Anterior cingulate cortex (tissue), 58 donors: ENCODE measurements at regions not wholly inside any gene's neighbourhood (a gene's known extent, or its start where the extent isn't known, plus 50 kb on each side); places are given as distances from the start of the nearest gene placed in this dataset.
"Not testable (repeated sequence)": the region's sequence is repeated elsewhere in the genome, so short reads cannot be mapped to it uniquely, and the experiment has no call there.

ENCODE experiments used
- DNase-seq, 58 donors: peaks; one replicate each; lab custom pipeline; 2025; lab: John Stamatoyannopoulos, UW

DNA sequence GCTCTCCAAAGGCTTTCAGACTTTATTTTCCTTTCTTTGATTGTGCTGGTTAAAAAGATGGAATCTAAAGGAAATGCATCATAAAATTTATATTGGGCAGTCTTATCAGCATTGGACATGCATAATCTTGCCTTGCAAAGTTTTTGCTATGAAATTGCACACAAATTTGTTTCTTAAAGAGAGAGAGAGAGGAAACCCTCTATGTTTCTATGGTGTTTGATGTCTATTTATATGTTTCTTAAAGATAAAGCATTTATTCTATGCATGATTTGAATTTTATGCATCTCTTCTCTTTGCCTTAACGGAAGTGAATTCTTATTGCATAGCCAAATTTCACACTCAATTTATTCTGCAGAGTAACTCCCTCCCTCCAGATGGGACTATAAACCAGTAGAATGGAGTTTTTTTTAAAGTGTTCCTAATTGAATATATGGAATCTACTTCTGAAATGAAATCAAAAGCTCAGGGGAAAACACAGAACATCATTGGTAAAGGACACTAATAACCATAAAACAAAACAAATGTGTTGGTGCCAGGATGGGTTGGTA is 83.5 kb upstream of the PPARGC1A start:
- no peak for DNase-seq

DNA sequence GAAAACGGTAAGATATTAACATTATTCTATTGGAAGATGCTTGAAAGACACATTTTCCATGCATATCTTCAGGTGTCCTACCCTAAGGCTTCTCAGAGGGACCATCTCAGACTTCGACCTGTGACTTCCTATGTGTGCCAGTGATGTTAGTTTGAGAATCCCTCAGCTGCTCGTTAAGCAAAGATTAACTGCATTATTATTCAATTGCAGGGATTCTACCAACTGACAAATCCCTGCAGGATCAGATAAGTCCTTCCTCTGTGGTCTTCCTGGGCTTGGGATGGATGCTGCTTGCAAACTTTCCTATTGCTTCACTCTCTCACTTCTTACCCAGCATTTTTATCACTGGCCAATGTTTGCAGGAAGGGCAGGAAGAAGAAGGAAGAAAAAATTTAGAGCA is 83.0 kb upstream of the PPARGC1A start:
- DNase-seq: no peak

DNA sequence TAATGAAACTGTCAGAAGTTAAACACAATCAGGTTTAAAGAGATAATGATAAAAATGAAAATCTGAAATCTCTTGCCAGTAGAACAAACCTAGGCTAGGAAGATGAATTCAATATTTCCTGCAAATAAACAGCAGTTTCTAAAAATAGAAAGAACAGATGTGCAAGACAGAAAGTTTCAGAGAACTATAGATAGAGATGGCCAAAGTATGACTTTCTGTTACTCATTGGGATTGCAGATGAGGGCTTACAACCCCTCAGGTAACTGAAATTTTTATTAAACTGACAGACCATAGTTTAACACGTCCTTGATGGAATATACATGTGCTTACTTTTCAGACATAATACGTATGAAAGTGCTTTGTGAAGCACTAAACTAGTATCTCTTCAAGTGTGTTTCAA is 82.3 kb upstream of the PPARGC1A start:
- DNase-seq: no peak

DNA sequence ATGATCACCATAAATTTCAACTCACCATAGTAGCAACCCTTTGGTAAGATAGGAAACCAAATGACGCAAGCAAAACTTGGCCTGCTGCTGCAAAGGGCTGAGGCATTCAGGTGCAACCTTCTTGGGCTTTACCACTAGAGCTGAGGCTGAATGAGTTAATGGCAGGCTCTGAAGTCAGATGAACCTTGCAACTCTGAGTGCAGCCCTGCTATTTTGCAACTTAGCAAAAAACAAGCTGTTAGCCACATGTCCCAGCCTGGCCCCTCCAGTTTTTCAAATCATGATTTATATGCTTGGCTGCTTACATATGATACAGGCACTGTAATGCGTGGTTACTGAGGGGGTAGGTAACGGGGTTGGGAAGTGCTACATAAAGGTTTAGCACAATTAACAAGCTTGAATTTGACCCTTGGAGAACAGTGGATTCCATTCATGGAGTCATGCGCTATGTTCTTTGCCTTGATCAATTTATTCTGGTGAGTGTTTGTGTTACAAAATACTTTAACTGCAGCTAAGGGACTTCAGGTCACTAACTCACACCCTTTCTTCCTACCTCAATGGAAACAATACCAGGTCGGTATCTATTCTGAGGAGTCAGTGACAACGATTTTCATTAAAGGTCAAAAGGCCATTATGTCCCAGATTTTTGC is 80.5 kb upstream of the PPARGC1A start:
- no peak for DNase-seq

DNA sequence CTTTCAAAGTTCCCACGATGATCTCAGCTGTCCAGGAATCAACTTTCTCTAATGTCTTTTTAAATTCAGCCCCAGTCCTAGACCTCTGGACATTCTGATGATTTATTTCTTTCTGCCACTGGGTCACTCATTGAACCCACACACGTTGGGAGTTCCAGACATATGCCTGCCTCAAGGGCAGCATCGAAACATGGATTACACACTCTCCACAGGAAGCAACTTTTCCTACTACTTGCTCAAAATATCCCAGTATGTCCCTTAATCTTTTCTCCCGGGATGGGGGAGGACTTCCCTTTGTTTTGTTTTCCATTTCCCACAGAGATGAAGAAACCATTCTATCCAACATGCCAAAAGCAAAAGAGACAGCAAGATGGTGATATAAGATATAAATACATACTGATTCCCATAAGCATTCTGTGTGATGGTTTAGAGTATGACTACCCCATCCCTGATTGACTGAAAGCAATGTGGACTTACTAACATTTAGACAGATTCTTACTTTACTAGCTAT is 79.8 kb upstream of the PPARGC1A start:
- no peak for DNase-seq

DNA sequence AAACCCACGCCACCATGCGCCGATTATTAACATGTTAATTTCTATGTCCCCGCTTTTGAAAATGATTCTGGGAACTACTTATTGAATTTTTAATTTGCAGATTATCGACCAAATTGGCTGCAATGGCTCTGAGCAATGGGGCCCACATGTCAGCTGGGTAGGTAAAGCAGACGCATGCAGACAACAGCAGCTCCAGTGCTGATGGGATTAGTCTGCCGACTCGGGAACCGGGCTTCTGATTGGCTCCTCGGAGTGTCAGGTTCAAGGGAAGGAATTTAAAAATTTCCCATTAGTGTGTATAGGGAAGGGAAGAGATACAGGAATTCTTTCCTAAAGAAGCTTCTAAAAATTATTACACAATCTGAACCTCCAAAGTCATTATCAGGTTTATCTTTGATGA is 77.4 kb upstream of the PPARGC1A start:
- DNase-seq: no peak

DNA sequence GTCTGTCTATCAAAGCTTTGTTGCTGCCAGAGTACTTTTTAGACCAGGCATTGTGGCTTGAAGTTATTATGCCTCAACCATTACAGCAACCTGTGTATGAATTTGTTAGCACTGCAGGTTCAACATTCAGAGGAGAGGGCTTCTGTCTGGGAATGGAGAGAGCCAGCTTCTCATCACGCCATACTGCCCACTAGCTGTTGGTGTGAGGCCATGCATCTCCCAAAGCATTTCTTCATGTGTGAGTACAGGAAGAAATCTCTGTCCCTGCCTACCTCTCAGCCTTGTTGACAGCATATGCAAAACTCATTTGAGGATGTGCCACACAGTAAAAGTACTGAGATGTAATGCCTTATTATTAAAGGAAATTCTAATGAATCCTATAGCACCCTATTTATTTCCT is 76.9 kb upstream of the PPARGC1A start:
- DNase-seq: no peak

DNA sequence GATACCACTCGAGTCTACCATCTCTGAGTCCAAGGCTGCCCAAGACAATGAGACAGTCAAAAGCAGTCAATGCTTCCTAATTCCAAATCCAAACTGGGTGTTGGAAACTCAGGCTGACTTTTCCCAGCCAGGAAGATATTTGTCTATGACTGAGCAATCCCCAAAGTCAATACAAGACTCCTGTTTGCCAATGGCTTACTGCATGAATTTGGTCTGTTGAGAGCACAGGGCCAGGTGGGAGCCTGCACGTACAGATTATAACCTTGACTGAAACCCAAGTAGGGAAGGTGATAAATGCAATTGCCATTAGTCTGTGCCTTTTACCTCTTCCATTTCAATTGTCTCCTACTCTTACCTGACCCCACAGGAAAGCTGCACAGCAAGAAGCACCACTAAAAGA is 72.6 kb upstream of the PPARGC1A start:
- DNase-seq: no peak

DNA sequence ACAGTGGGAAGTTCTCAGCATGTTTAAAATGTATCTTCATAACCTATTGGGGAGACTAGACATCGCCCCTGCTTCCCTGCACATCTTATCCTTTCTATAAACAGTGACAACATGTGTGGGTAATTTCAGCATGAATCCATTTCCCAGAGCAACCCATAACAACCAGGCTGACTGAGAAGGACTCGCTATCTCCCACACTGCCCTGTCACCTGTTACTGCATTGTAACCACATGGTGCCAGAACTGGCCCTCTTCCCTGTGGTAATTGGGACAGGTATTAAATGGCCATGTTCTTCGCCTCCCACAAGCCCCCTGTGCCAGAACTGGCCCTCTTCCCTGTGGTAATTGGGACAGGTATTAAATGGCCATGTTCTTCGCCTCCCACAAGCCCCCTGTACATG is 71.5 kb upstream of the PPARGC1A start:
- not testable (repeated sequence) for DNase-seq

DNA sequence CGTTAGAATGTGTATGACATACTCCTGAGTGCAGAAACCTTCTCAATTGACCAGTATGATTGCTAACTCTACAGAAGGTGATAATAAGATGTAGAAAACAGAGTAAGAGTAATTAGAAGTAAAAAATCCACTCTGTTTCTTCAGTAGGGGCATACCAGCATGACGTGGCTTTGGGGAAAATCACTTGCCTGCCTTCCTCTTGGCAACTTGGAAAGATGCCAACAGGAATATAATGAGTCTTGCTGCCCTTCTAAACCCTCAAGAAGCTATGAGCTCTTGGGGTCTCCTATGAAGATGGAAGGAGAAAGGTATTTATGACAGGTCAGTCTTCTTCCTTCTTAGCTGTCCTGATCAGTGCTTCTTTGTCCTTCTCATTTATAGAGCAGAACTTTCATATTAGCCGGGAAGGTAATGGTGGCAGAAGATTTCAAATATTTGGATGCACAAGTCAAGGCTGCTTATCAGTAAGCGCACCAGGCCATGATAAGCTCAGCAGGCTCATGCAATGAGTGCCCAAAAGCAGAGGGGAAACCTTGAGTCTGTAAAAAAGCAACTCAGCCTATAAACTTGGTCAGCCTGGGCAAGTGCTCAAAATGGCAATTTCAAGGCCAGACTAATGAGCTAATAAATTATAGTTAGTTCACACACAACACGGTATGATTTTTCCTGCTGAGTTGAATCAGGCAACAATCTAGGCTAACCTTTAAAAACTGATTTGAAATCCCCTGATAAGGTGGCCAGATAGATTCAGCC is 69.7 kb upstream of the PPARGC1A start:
- no peak for DNase-seq

DNA sequence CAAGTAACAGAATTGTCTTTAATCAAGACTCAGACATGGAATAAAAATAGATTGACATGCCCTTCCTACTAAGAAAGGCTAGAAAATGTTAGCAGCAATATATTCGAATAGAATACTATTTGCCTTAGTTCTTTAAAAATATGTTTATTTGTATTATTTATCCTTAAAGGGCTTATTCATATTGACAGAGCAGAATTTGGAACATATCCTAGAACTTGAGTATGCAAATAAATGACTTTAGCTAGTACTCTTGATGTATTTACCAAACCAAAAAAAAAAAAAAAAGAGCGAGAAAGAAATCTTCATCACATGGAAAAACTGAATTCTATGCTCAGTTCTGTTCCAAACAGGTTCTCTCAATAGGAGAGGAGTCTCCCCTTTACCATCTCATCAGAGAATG is 68.9 kb upstream of the PPARGC1A start:
- DNase-seq: no peak

DNA sequence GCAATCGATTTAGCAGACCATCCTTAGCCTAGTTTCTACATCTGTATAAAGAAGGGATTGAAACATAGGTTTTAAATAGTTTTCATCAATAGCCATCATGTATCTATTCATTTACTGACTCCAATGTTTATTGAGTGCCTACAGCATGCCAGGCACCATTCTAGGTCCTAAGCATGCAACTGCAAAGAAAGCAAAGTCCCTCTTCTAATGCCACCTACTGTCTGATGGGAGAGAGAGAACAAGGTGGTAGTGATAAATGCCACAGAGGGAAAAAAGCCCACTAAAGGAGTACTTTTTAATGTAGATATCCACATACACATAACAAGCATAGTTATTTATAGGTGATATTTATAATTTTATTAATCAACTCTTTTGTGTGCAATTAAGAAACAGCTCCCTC is 67.6 kb upstream of the PPARGC1A start:
- no peak for DNase-seq

DNA sequence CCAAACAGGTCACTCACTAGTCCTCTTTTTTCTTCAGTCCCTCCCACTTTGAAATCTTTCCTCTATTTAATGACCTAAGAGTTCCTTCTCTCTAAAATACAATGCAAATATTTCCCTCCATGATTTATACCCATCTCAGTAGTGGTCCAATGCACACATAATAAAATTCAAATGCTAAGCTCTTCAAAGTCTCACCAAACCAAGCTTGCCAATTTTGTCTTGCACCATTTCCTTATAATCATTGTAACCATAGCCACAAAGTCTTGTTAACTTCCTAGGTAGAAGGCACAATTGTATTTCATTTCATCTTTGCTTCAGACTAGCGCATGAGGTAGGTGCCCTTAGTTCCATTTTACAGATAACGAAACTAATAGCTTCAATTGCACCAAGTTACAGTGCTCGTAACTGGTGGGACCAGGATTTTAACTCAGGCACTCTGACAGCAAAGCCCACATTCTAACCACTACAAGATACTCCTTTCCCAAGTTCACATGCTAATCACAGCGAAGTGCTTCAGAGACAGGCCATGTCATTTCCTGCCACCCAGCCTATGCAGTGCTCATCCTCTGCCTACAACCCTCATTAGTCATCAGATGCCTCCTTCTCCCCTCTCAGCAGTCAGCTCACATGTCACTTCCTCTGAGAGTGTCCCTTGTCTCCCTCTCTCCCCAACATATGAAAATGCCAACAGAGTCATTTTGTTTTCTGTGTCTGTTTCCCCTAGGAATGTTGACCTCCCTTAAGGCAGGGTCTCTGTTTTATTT is 66.9 kb upstream of the PPARGC1A start:
- no peak for DNase-seq

DNA sequence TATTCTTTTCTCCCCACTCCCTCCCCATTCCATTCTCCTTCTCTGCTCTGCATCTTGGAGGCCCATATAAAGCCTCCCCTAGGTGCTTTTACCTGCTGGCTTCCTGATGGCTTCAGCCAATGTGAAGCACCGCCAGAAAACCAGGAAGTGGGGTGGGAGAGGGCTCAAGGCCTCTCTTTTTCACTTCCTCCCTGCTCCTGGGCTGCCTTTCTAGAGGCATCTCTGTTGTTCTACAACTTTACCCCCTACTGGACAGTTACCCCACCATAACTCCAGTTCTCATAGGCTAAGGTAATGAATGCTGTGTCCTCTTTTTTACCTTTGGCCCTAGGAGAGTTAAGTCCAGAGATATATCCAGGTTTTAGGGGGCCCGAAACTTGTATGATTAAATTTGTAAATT is 62.4 kb upstream of the PPARGC1A start:
- no peak for DNase-seq

DNA sequence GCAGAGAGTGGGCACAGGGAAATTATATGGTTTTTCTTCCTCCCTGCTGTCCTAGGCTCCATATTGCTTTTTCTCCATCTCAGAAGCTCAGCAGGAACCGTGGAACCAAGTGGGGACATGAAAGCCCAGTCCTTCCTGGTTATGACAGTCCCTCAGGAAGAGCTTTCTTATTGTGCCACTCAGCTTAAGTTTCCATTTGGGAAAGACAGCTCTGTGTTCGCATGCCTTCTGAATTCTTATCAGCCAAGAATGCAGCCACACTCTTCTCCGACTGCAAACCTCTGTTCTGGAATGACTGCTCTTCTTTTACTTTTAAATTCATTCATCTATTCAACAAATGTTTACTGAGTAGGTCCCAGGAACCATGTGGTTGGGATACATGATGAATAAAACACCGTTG is 58.0 kb upstream of the PPARGC1A start:
- no peak for DNase-seq

DNA sequence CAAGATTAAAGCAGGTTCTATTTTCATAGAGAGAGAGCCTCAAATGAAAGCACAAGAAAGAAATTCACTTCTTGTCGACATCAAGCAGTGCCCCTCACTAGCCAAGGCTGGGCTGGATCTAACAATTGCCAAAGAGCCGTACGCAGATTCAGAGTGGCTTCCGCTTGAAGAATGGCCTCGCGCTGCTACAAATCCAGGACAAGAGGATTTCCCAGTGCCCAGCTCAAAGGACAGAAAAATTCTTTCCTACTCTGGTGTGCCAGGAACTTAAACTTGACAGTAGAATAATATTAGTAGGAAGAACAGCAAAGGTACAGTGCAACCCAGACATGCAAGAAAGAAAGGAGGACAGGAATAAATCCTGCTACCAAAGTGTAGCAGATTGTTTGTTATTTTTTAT is 56.5 kb upstream of the PPARGC1A start:
- DNase-seq: peak in 4 of 58 donors; percentile 6 to 14 (median 10)

DNA sequence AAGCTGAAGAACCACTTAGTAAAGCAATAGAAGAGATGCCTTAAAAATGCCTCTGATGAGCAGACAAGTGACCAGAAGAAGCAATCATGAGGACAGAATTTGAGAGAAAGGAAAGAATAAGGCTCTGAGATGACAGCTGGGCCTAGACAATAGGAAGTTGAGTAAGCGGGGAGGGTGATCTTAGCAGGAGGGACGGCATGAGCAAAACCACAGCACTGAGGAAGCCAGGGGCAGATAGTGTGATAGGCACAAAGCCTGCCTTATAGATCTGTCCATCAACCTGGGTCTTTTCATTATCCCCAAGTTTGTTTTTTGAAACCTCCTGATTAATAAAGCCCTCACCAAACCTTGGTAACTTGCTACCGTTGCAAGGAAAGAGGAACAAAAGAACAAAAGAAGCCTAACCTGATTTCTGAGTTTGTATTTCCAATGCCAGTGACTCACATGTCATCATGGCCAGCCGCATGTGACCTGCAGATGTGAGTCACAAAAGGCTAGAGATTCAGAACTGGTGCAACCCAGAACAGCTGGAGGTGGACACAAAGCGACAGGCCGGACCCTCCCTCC is 55.7 kb upstream of the PPARGC1A start:
- peak in 1 of 58 donors; percentile 6 for DNase-seq

DNA sequence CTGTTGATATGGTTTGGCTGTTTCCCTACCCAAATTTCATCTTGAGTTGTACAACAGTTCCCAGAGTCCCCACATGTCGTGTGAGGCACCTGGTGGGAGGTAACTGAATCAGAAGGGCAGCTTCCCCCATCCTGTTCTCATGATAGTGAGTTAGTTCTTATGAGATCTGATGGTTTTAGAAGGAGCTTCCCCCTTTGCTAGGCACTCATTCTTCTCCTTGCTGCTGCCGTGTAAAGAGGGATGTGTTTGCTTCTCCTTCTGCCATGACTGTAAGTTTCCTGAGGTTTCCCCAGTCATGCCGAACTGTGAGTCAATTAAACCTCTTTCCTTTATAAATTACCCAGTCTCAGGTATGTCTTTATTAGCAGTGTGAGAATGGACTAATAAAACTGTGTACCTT is 54.7 kb upstream of the PPARGC1A start:
- not testable (repeated sequence) for DNase-seq

DNA sequence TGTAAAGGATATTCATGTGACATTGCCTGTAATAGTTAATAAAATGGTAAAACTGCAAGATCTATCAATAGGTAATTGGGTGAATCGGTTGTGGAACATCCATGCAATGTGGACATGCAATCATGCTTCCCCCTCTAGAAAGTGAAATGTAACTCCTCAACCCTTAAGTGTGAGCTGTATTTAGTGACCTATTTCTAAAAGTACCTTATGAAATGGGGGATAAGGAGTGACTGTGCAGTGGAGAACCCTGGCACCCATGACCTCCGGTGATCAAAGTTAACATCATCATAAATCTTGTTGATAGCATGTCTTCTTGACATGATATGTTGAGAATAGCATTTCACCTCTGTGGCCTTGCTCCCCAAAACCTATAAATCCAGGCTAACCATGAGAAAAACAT is 53.6 kb upstream of the PPARGC1A start:
- no peak for DNase-seq

DNA sequence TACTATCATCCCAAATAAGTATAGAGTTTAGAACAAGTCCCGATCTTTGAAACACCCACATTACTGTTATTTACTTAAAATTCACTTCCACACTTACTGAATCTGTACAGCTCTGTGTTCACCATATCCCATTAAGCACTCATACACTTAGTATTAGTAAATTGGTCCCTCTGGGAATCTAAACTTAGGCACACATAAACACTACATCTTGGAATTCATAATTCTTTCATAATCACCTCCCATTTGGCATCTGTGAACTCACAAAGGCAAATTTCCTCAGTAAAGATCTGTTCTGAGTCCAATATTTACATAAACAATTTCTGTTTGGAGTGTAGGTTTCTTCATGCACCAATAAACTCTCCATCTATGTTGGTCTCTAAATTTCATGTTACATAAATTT is 52.6 kb upstream of the PPARGC1A start:
- no peak for DNase-seq
